Loucy (cell line): ENCODE measurements at regions not wholly inside any gene's neighbourhood (a gene's known extent, or its start where the extent isn't known, plus 50 kb on each side); places are given as distances from the start of the nearest gene placed in this dataset.

Source experiments
- H2AFZ ChIP-seq: fragments of 200-600 bp; sonication (generic); 2 replicates; pipeline ENCODE4 v1.6.0; 2016; ENCODE audit warnings: antibody characterized with exemption, mild to moderate bottlenecking, low read length, moderate library complexity
- H3F3A ChIP-seq: fragments of 200-600 bp; 2 replicates; pipeline ENCODE4 v1.6.0; 2016; ENCODE audit warnings: antibody characterized with exemption, low read depth, mild to moderate bottlenecking
- H3K27me3 ChIP-seq: fragments of 200-600 bp; sonication (generic); 2 replicates; pipeline ENCODE4 v1.6.1; 2014; ENCODE audit warnings: low read length, mild to moderate bottlenecking; ENCODE audit not compliant: insufficient read depth, poor library complexity, severe bottlenecking
- H3K36me3 ChIP-seq: fragments of 200-600 bp; sonication (generic); 2 replicates; pipeline ENCODE4 v1.6.1; 2016; ENCODE audit warnings: low read length; ENCODE audit not compliant: insufficient read depth
- H3K4me1 ChIP-seq: fragments of 200-600 bp; sonication (generic); 2 replicates; pipeline ENCODE4 v1.5.1; 2014; ENCODE audit warnings: low read length, mild to moderate bottlenecking; ENCODE audit not compliant: insufficient read depth, poor library complexity, severe bottlenecking
- H3K4me2 ChIP-seq: fragments of 200-600 bp; sonication (generic); 2 replicates; pipeline ENCODE4 v1.6.0; 2014; ENCODE audit warnings: antibody characterized with exemption, low read length, low read depth, mild to moderate bottlenecking; ENCODE audit not compliant: poor library complexity, severe bottlenecking
- H3K4me3 ChIP-seq: fragments of 200-600 bp; sonication (generic); 2 replicates; pipeline ENCODE4 v1.5.1; 2014; ENCODE audit warnings: low read length, mild to moderate bottlenecking, mixed read lengths; ENCODE audit not compliant: poor library complexity, severe bottlenecking
- H3K79me2 ChIP-seq: fragments of 200-600 bp; sonication (generic); 2 replicates; pipeline ENCODE4 v1.6.1; 2014; ENCODE audit warnings: low read length; ENCODE audit not compliant: insufficient read depth
- H3K9ac ChIP-seq: fragments of 200-600 bp; sonication (generic); 2 replicates; pipeline ENCODE4 v1.6.0; 2014; ENCODE audit warnings: mild to moderate bottlenecking, low read depth, low read length, moderate library complexity; ENCODE audit not compliant: poor library complexity, severe bottlenecking
- H3K9me2 ChIP-seq: fragments of 200-600 bp; sonication (generic); replicated peaks from 2 replicates; pipeline ENCODE4 v1.6.1; 2016; ENCODE audit warnings: low read depth, low read length, mixed read lengths
- H3K9me3 ChIP-seq: fragments of 200-600 bp; sonication (generic); 2 replicates; pipeline ENCODE4 v1.6.1; 2014; ENCODE audit warnings: mild to moderate bottlenecking, antibody characterized with exemption, low read length, low read depth; ENCODE audit not compliant: insufficient read depth
- H4K20me1 ChIP-seq: fragments of 200-600 bp; sonication (generic); 2 replicates; pipeline ENCODE4 v1.6.0; 2014; ENCODE audit warnings: antibody characterized with exemption, low read length, mild to moderate bottlenecking; ENCODE audit not compliant: insufficient read depth, poor library complexity, severe bottlenecking
- EZH2phosphoT487 ChIP-seq: fragments of 200-600 bp; IDR thresholded peaks from 2 replicates; pipeline ENCODE4 v1.6.1; 2018; ENCODE audit warnings: antibody characterized with exemption, mild to moderate bottlenecking, moderate library complexity, borderline replicate concordance
- TF ChIP-seq, protein P1 (sequence below): fragments of 200-600 bp; sonication (generic); conservative IDR thresholded peaks from 2 replicates; pipeline ENCODE4 v1.5.1; 2014; ENCODE audit warnings: mild to moderate bottlenecking, antibody characterized with exemption, low read length

DNA sequence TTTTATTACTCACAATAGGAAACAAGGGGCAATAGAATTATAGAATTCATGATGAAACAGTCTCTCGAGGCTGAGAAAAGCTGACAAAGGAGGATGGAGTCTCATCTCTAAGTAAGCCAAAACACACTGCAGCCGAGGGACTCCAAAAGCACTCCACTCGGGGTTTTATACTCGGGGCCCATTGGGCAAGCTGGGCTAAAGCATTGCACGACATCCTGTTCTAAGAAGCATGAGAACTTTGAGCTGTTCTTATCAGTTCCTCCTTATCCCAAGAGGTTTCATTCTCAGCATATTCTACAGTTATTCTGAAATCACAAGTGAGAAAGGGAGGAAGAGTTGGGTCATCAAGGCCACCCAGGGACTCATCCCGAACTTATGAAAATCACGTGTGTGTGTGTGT lies 1475.5 kb downstream of the PCDH18 start:
- TF ChIP-seq, protein P1, sequence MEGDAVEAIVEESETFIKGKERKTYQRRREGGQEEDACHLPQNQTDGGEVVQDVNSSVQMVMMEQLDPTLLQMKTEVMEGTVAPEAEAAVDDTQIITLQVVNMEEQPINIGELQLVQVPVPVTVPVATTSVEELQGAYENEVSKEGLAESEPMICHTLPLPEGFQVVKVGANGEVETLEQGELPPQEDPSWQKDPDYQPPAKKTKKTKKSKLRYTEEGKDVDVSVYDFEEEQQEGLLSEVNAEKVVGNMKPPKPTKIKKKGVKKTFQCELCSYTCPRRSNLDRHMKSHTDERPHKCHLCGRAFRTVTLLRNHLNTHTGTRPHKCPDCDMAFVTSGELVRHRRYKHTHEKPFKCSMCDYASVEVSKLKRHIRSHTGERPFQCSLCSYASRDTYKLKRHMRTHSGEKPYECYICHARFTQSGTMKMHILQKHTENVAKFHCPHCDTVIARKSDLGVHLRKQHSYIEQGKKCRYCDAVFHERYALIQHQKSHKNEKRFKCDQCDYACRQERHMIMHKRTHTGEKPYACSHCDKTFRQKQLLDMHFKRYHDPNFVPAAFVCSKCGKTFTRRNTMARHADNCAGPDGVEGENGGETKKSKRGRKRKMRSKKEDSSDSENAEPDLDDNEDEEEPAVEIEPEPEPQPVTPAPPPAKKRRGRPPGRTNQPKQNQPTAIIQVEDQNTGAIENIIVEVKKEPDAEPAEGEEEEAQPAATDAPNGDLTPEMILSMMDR = no peak
- TF ChIP-seq EZH2phosphoT487 = no peak
- Histone ChIP-seq H2AFZ (no peak overlapping the region), H3K9me2 (no peaks in the 10 kb centered on the region), H3K4me3 (no peak overlapping the region), H3K79me2 (no peaks in the 10 kb centered on the region), H4K20me1 (no peaks in the 10 kb centered on the region), H3K36me3 (no peaks in the 10 kb centered on the region), H3K9me3 (no peaks in the 10 kb centered on the region), H3K9ac (no peak overlapping the region), H3K4me1 (no peaks in the 10 kb centered on the region), H3F3A (no peaks in the 10 kb centered on the region), H3K27me3 (no peaks in the 10 kb centered on the region), H3K4me2 (no peak overlapping the region)

DNA sequence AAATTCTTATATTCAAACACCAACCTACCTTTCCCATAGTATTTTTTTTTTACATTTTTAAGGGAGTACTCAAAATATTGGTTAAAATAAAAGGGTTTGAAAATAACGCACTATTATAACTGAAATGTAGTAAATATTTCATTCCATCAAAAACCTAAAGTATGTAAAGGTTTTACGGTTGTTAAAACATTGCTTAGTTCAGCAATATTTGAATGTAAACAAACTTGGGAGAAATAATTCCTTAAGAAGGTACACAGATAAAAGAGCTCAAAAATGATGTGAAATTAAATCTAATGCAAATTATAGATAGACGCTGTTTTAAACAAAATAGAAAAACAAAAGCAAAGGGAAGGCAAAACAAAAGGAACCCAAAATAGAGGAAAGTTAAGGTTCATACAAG lies 1476.9 kb downstream of the PCDH18 start:
- no peaks in the 10 kb centered on the region for H3F3A ChIP-seq
- H3K9ac ChIP-seq = no peak overlapping the region
- H3K4me3 ChIP-seq = no peak overlapping the region
- H2AFZ ChIP-seq = no peak overlapping the region
- H3K27me3 ChIP-seq = no peaks in the 10 kb centered on the region
- TF ChIP-seq, protein P1 = no peak
- TF ChIP-seq EZH2phosphoT487 = no peak
- H3K36me3 ChIP-seq = no peaks in the 10 kb centered on the region
- no peaks in the 10 kb centered on the region for H3K9me3 ChIP-seq
- H3K4me2 ChIP-seq = no peak overlapping the region
- H3K79me2 ChIP-seq = no peaks in the 10 kb centered on the region
- H3K4me1 ChIP-seq = no peaks in the 10 kb centered on the region
- no peaks in the 10 kb centered on the region for H3K9me2 ChIP-seq
- H4K20me1 ChIP-seq = no peaks in the 10 kb centered on the region

DNA sequence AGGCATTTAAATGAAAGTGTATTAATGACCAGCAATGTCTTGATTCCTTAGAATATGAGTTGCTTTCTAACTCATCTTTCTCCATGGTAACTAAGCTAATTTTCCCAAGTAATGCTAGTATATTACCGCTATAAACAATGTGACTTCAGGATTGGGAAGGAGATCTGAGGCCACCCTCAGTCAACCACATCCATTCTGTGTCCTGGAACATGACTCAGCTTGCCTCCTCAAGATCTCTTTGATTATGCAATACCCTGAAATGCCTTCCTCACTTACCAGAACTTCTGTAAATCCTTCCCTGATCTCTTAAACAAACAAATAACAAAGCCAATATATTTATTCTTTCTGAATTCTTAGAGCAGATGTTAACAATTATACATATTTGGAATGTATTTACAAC lies 1495.5 kb downstream of the PCDH18 start:
- Histone ChIP-seq H3K9me2 (no peaks in the 10 kb centered on the region), H3K4me3 (no peak overlapping the region), H3K9me3 (no peaks in the 10 kb centered on the region), H3K4me1 (no peaks in the 10 kb centered on the region), H3F3A (no peaks in the 10 kb centered on the region), H2AFZ (no peak overlapping the region), H3K9ac (no peak overlapping the region), H3K79me2 (no peaks in the 10 kb centered on the region), H3K4me2 (no peak overlapping the region), H3K36me3 (no peaks in the 10 kb centered on the region), H3K27me3 (no peaks in the 10 kb centered on the region), H4K20me1 (no peaks in the 10 kb centered on the region)
- TF ChIP-seq, protein P1 = no peak
